ENCODE measurements at regions not wholly inside any gene's neighbourhood (a gene's known extent, or its start where the extent isn't known, plus 50 kb on each side); places are given as distances from the start of the nearest gene placed in this dataset.

GRCh38 chr1:14031461-14031860 lies 331.5 kb downstream of the PRDM2 start:
- no peaks in the 10 kb centered on the region for H3K4me1 ChIP-seq
- DNase-seq = no peak
- no peak overlapping the region for H3K27ac ChIP-seq (replicated peaks)
- H3K4me3 ChIP-seq = no peak overlapping the region
- H3K9me3 ChIP-seq (replicated peaks) = no peaks in the 10 kb centered on the region
- intact Hi-C loops (cut with micrococcal nuclease) = no loop called here
- TF ChIP-seq, protein P1, sequence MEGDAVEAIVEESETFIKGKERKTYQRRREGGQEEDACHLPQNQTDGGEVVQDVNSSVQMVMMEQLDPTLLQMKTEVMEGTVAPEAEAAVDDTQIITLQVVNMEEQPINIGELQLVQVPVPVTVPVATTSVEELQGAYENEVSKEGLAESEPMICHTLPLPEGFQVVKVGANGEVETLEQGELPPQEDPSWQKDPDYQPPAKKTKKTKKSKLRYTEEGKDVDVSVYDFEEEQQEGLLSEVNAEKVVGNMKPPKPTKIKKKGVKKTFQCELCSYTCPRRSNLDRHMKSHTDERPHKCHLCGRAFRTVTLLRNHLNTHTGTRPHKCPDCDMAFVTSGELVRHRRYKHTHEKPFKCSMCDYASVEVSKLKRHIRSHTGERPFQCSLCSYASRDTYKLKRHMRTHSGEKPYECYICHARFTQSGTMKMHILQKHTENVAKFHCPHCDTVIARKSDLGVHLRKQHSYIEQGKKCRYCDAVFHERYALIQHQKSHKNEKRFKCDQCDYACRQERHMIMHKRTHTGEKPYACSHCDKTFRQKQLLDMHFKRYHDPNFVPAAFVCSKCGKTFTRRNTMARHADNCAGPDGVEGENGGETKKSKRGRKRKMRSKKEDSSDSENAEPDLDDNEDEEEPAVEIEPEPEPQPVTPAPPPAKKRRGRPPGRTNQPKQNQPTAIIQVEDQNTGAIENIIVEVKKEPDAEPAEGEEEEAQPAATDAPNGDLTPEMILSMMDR (IDR thresholded peaks at IDR 0.05; ENCODE audit: borderline replicate concordance) = no peak
- no peaks in the 10 kb centered on the region for H3K36me3 ChIP-seq
- H3K27me3 ChIP-seq (ENCODE audit: low read depth) = peaks cover 54% of the 10 kb centered on the region

DNA sequence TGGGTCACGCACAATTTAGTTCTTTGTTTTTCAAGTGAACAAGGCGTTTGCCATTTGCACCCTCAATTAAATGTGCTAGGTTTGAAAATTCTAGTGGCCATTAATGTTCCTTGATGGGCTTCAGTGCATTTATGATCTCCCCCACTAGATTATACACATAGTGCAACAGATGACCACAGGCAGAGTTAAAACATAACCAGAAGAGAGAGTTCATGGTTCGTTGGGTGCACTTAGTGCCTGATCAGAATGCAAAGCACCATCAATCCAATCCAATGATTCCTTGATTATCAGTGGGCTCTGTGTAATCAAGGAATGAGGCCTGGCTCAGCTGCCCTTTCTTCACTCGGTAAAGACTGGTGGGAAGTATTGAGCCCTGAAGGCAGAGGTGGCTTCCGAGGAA lies 334.5 kb downstream of the PRDM2 start:
- peaks cover 46% of the 10 kb centered on the region for H3K27me3 ChIP-seq (ENCODE audit: low read depth)
- H3K4me3 ChIP-seq = no peak overlapping the region
- intact Hi-C loops (cut with micrococcal nuclease) = no loop called here
- TF ChIP-seq, protein P1 (IDR thresholded peaks at IDR 0.05; ENCODE audit: borderline replicate concordance) = no peak
- no peaks in the 10 kb centered on the region for H3K36me3 ChIP-seq
- no peaks in the 10 kb centered on the region for H3K9me3 ChIP-seq (replicated peaks)
- DNase-seq = no peak
- no peaks in the 10 kb centered on the region for H3K4me1 ChIP-seq
- no peak overlapping the region for H3K27ac ChIP-seq (replicated peaks)

DNA sequence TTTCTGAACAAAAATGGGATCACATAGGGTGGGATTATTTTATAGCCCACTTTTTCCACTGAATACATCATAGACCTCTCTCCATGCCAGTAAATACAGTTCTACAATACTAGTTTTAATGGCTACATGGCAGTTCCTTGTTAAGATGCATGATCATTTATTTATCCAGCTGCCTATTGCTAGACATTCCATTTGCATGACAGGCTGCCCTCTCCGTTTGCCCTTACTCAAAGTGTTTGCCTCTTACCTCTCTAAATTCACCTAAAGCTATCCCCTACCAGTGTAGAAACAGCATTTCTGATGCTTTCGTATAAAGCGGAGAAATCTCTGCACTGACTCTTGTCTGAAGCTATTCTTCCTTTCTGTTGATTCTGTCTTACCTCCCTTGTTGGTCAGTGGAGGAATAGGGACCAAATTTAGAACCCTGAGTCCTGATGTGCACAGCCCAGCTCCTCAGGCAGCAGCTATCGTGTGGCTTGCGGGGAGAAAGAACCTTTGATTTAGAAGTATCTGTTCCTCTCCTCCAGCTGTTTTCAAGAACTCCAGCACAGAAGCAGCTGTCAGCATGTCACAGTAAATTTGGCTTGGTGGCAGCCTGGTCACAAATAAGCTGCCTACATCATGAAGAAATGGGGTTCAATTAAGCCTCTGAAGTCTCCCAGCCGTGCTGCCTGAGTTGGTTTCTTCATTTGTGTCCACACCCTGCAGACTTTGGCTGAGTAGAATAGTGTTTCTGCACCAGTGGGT lies 337.3 kb downstream of the PRDM2 start:
- Histone ChIP-seq H3K4me3 (no peak overlapping the region), H3K9me3 (replicated peaks) (peaks cover 22% of the 10 kb centered on the region), H3K27me3 (ENCODE audit: low read depth) (peaks cover 46% of the 10 kb centered on the region), H3K36me3 (no peaks in the 10 kb centered on the region), H3K4me1 (no peaks in the 10 kb centered on the region), H3K27ac (replicated peaks) (no peak overlapping the region)
- TF ChIP-seq, protein P1 (IDR thresholded peaks at IDR 0.05; ENCODE audit: borderline replicate concordance) = no peak
- no peak for DNase-seq
- intact Hi-C loops (cut with micrococcal nuclease) = no loop called here

GRCh38 chr1:14039582-14040430 lies 339.8 kb downstream of the PRDM2 start:
- H3K27me3 ChIP-seq (ENCODE audit: low read depth) = peaks cover 26% of the 10 kb centered on the region
- TF ChIP-seq, protein P1 (IDR thresholded peaks at IDR 0.05; ENCODE audit: borderline replicate concordance) = no peak
- H3K4me1 ChIP-seq = no peaks in the 10 kb centered on the region
- no peaks in the 10 kb centered on the region for H3K36me3 ChIP-seq
- intact Hi-C loops (cut with micrococcal nuclease) = no loop called here
- no peak overlapping the region for H3K4me3 ChIP-seq
- no peak overlapping the region for H3K27ac ChIP-seq (replicated peaks)
- DNase-seq = no peak
- peaks cover 44% of the 10 kb centered on the region for H3K9me3 ChIP-seq (replicated peaks)

GRCh38 chr1:14049965-14050364 lies 350.0 kb downstream of the PRDM2 start:
- intact Hi-C loops (cut with micrococcal nuclease) = no loop called here
- Histone ChIP-seq H3K27me3 (ENCODE audit: low read depth) (peaks cover 33% of the 10 kb centered on the region), H3K4me1 (no peaks in the 10 kb centered on the region)

More at GRCh38 chr1:14049965-14050364, 350.0 kb downstream of the PRDM2 start:
- Histone ChIP-seq H3K4me3 (no peak overlapping the region), H3K27ac (replicated peaks) (no peak overlapping the region), H3K36me3 (no peaks in the 10 kb centered on the region), H3K9me3 (replicated peaks) (no peaks in the 10 kb centered on the region)
- DNase-seq = no peak
- TF ChIP-seq, protein P1 (IDR thresholded peaks at IDR 0.05; ENCODE audit: borderline replicate concordance) = no peak

Data from left ventricle myocardium inferior (tissue), 1 donor.